ENCODE measurements at regions not wholly inside any gene's neighbourhood (a gene's known extent, or its start where the extent isn't known, plus 50 kb on each side); places are given as distances from the start of the nearest gene placed in this dataset.

GRCh38 chr2:38192976-38193375, 117.0 kb upstream of the CYP1B1 start:
- no peaks in the 10 kb centered on the region for H3K4me1 ChIP-seq
- H3K36me3 ChIP-seq, result no peaks in the 10 kb centered on the region
- no peak overlapping the region for H3K4me3 ChIP-seq
- H3K27me3 ChIP-seq, result no peaks in the 10 kb centered on the region
- TF ChIP-seq POLR2A (IDR thresholded peaks at IDR 0.05) (no peak), CTCF (IDR thresholded peaks at IDR 0.05) (no peak)
- H3K9me3 ChIP-seq, result no peaks in the 10 kb centered on the region
- no peak for DNase-seq
- no peak overlapping the region for H3K27ac ChIP-seq

GRCh38 chr2:38192046-38192445, 116.1 kb upstream of the CYP1B1 start:
- H3K9me3 ChIP-seq, result no peaks in the 10 kb centered on the region
- TF ChIP-seq POLR2A (IDR thresholded peaks at IDR 0.05) (no peak), CTCF (IDR thresholded peaks at IDR 0.05) (no peak)
- no peaks in the 10 kb centered on the region for H3K36me3 ChIP-seq
- no peak for DNase-seq
- H3K4me1 ChIP-seq, result no peaks in the 10 kb centered on the region
- no peak overlapping the region for H3K4me3 ChIP-seq
- no peak overlapping the region for H3K27ac ChIP-seq
- H3K27me3 ChIP-seq, result no peaks in the 10 kb centered on the region

- Histone ChIP-seq H3K36me3 (no peaks in the 10 kb centered on the region), H3K4me3 (no peak overlapping the region), H3K9me3 (no peaks in the 10 kb centered on the region), H3K27ac (no peak overlapping the region), H3K27me3 (no peaks in the 10 kb centered on the region), H3K4me1 (no peaks in the 10 kb centered on the region)
- no peak for TF ChIP-seq POLR2A (IDR thresholded peaks at IDR 0.05)
- no peak for TF ChIP-seq CTCF (IDR thresholded peaks at IDR 0.05)
- no peak for DNase-seq
Measured at GRCh38 chr2:38191516-38191915, 115.6 kb upstream of the CYP1B1 start.

GRCh38 chr2:38190542-38191218, 114.7 kb upstream of the CYP1B1 start:
- TF ChIP-seq CTCF (IDR thresholded peaks at IDR 0.05) (no peak), POLR2A (IDR thresholded peaks at IDR 0.05) (no peak)
- no peak for DNase-seq
- Histone ChIP-seq H3K27ac (no peak overlapping the region), H3K36me3 (no peaks in the 10 kb centered on the region), H3K4me3 (no peak overlapping the region), H3K4me1 (no peaks in the 10 kb centered on the region), H3K27me3 (no peaks in the 10 kb centered on the region), H3K9me3 (no peaks in the 10 kb centered on the region)

GRCh38 chr2:38187541-38188011, 111.6 kb upstream of the CYP1B1 start:
- Histone ChIP-seq H3K27me3 (no peaks in the 10 kb centered on the region), H3K4me1 (no peaks in the 10 kb centered on the region), H3K4me3 (no peak overlapping the region), H3K9me3 (no peaks in the 10 kb centered on the region), H3K27ac (peak overlapping the region in 2 of 4 donors; percentile 48 to 55), H3K36me3 (no peaks in the 10 kb centered on the region)
- TF ChIP-seq CTCF (IDR thresholded peaks at IDR 0.05) (no peak), POLR2A (IDR thresholded peaks at IDR 0.05) (no peak)
- peak in 2 of 3 donors; percentile 18 to 65 for DNase-seq

Measured in Peyer's patch (tissue), 4 donors.